ENCODE measurements at regions not wholly inside any gene's neighbourhood (a gene's known extent, or its start where the extent isn't known, plus 50 kb on each side); places are given as distances from the start of the nearest gene placed in this dataset.

DNA sequence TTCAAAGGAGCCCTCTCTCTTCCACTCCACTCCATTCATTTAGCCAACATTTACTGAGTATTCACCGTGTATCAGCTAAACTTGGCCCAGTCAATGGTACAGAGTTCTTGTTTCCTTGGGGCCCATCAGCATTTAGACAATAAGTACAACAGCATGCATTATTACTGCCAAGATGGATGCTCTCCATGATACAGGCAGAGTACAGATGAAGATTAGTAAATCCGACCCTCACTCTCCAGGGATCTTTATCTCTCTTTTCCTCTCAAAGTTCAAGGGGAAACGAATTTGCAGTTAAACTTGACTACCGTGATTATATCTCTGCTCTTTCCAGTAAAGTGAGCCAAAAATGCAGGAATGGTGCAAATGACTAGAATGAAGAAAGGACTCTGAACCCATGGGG is 184.6 kb upstream of the DUSP10 start:
- H3K4me1 ChIP-seq, result no peaks in the 10 kb centered on the region
- TF ChIP-seq, protein P1, sequence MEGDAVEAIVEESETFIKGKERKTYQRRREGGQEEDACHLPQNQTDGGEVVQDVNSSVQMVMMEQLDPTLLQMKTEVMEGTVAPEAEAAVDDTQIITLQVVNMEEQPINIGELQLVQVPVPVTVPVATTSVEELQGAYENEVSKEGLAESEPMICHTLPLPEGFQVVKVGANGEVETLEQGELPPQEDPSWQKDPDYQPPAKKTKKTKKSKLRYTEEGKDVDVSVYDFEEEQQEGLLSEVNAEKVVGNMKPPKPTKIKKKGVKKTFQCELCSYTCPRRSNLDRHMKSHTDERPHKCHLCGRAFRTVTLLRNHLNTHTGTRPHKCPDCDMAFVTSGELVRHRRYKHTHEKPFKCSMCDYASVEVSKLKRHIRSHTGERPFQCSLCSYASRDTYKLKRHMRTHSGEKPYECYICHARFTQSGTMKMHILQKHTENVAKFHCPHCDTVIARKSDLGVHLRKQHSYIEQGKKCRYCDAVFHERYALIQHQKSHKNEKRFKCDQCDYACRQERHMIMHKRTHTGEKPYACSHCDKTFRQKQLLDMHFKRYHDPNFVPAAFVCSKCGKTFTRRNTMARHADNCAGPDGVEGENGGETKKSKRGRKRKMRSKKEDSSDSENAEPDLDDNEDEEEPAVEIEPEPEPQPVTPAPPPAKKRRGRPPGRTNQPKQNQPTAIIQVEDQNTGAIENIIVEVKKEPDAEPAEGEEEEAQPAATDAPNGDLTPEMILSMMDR (IDR thresholded peaks at IDR 0.05), result no peak
- TF ChIP-seq POLR2A (IDR thresholded peaks at IDR 0.05), result no peak
- H3K9me3 ChIP-seq, result no peaks in the 10 kb centered on the region
- H3K27me3 ChIP-seq, result no peaks in the 10 kb centered on the region
- intact Hi-C loops (cut with DNase I; ENCODE audit: low total_unique reads), result no loop called here
- no peaks in the 10 kb centered on the region for H3K36me3 ChIP-seq
- H3K27ac ChIP-seq, result no peak overlapping the region
- H3K4me3 ChIP-seq, result no peak overlapping the region
- no peak for DNase-seq

GRCh38 chr1:221925947-221926346 is 184.1 kb upstream of the DUSP10 start:
- no peak overlapping the region for H3K27ac ChIP-seq
- intact Hi-C loops (cut with DNase I; ENCODE audit: low total_unique reads), result no loop called here
- H3K4me3 ChIP-seq, result no peak overlapping the region
- no peak for DNase-seq
- no peaks in the 10 kb centered on the region for H3K36me3 ChIP-seq
- H3K27me3 ChIP-seq, result no peaks in the 10 kb centered on the region
- TF ChIP-seq POLR2A (IDR thresholded peaks at IDR 0.05), result no peak
- TF ChIP-seq, protein P1 (IDR thresholded peaks at IDR 0.05), result no peak
- H3K4me1 ChIP-seq, result no peaks in the 10 kb centered on the region
- no peaks in the 10 kb centered on the region for H3K9me3 ChIP-seq

DNA sequence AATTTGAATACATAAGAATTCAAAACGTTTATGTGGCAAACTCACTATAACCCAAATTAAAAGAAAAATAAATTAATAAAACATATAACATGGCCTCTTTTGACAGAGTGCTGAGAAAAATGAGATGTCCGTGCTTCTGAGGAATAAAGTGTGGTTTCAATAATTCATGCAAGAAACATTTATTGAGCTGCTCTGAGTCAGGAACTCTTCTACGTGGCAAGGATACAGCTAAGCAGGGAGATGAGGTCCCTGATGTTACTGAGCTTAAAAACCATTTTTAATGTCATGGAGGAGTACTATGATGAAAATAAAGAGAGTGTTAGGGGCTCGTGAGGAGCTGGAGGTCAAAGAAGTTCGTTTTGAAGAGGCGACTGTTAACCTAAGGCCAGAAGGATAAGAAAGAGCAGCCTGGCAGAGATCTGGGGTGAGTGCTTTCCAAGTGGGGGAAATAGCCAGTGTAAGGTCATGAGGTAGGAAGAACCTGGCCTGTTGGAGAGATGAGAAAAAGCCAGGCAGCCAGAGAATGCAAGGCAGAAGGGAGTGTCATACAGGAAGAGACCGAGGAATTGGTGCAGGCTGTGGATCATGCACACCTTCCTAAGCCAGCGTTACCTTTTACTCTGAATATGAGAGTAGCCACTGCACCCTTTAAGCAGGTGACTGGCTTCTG is 182.2 kb upstream of the DUSP10 start:
- no peak for TF ChIP-seq POLR2A (IDR thresholded peaks at IDR 0.05)
- TF ChIP-seq, protein P1 (IDR thresholded peaks at IDR 0.05), result no peak
- Histone ChIP-seq H3K9me3 (no peaks in the 10 kb centered on the region), H3K4me1 (no peaks in the 10 kb centered on the region), H3K36me3 (no peaks in the 10 kb centered on the region), H3K27ac (no peak overlapping the region), H3K4me3 (no peak overlapping the region), H3K27me3 (no peaks in the 10 kb centered on the region)
- intact Hi-C loops (cut with DNase I; ENCODE audit: low total_unique reads), result no loop called here
- no peak for DNase-seq

DNA sequence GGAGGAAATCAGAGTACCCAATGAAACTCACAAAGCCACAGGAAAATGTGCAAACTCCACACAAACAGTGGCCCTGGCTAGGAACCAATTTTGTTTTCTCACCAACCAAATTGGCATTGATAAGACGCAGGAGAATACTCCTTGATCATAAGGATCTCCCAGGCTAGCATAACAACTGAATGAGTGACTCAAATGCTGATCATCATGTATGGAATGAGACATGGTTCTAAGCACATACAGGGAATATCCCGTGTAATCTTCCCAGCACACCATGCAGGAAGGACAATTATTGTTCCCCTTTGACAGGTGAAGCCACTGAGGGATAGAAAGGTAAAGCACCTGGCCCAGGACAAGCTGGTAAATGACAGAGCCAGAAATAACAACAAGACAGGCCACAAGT is 180.0 kb upstream of the DUSP10 start:
- intact Hi-C loops (cut with DNase I; ENCODE audit: low total_unique reads), result no loop called here
- H3K9me3 ChIP-seq, result no peaks in the 10 kb centered on the region
- TF ChIP-seq, protein P1 (IDR thresholded peaks at IDR 0.05), result no peak
- no peak for TF ChIP-seq POLR2A (IDR thresholded peaks at IDR 0.05)
- H3K4me1 ChIP-seq, result no peaks in the 10 kb centered on the region
- H3K36me3 ChIP-seq, result no peaks in the 10 kb centered on the region
- DNase-seq, result no peak
- H3K27me3 ChIP-seq, result no peaks in the 10 kb centered on the region
- no peak overlapping the region for H3K4me3 ChIP-seq
- H3K27ac ChIP-seq, result no peak overlapping the region

DNA sequence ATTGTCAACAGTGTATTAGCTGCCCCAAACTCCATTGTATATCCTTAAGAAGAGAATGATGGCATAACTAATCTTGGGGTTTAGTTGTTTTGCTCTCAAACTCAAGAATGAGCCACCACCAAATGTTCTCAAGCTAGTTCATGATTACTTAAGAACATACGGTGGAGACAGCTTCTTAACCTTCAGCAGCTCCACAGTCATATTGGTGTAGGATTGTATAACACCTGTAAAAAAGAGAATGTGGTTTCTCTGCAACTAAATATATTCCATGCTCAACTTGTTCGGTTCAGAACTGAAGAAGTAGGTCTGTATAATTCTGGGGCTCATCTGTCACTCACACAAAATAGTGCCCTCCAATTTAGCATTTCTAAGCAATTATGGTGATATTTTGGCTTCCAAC is 177.9 kb upstream of the DUSP10 start:
- TF ChIP-seq, protein P1 (IDR thresholded peaks at IDR 0.05), result no peak
- TF ChIP-seq POLR2A (IDR thresholded peaks at IDR 0.05), result no peak
- intact Hi-C loops (cut with DNase I; ENCODE audit: low total_unique reads), result no loop called here
- H3K36me3 ChIP-seq, result no peaks in the 10 kb centered on the region
- H3K9me3 ChIP-seq, result no peaks in the 10 kb centered on the region
- H3K27ac ChIP-seq, result no peak overlapping the region
- H3K27me3 ChIP-seq, result no peaks in the 10 kb centered on the region
- DNase-seq, result no peak
- no peaks in the 10 kb centered on the region for H3K4me1 ChIP-seq
- no peak overlapping the region for H3K4me3 ChIP-seq

All from uterus (tissue), 3 donors.